ENCODE measurements at regions not wholly inside any gene's neighbourhood (a gene's known extent, or its start where the extent isn't known, plus 50 kb on each side); places are given as distances from the start of the nearest gene placed in this dataset.

DNA sequence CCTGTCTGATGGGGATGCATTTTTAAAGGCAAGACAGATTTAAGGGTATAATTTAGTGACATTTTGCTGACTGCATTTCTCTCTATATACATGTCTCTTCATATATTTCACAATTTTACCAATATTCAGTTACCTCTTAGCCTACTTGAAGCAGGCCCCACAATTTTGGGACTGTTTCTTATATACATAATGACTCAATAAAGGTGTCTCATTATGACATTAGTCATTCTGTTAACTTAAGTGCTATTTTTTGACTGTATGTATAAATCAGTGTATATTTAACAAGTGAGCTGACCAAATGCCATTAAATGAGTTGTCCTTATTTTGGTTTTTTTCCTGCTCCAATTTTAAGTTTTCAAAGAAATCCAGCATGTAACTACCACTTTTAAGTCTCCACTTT lies 313.3 kb downstream of the SOX4 start:
- TF ChIP-seq ZBTB7A (IDR thresholded peaks at IDR 0.05; ENCODE audit: low read depth) (no peak), EGR1 (IDR thresholded peaks at IDR 0.05) (no peak), EP300 (IDR thresholded peaks at IDR 0.05; ENCODE audit: borderline replicate concordance) (no peak), CREB1 (IDR thresholded peaks at IDR 0.05; ENCODE audit: low read depth) (no peak), CEBPB (IDR thresholded peaks at IDR 0.05) (no peak)
- TF ChIP-seq, protein P1, sequence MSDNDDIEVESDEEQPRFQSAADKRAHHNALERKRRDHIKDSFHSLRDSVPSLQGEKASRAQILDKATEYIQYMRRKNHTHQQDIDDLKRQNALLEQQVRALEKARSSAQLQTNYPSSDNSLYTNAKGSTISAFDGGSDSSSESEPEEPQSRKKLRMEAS (IDR thresholded peaks at IDR 0.05) = no peak

DNA sequence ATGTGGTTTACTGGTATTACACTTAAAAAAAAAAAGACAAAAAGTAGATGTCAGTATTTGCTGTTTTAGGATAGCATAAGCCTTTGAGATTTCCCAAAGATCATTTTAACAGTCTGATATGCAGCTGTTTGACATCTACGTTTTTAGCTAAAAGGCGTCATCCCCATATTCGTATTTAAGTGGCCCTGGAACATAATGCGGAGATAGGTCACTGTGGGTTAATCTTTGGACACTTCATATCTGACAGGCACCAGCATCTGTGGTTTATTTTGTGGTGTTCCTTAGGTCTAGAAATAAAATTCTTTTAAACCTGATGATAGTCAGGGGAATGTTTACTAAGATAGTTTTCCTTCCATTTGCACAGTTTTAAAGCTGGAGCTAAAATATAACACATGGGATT lies 313.7 kb downstream of the SOX4 start:
- TF ChIP-seq CEBPB (IDR thresholded peaks at IDR 0.05) = no peak
- TF ChIP-seq EGR1 (IDR thresholded peaks at IDR 0.05) = no peak
- TF ChIP-seq YY1 (IDR thresholded peaks at IDR 0.05; ENCODE audit: low read depth) = no peak
- no peak for TF ChIP-seq ZBTB7A (IDR thresholded peaks at IDR 0.05; ENCODE audit: low read depth)
- TF ChIP-seq TEAD4 (IDR thresholded peaks at IDR 0.05) = no peak

DNA sequence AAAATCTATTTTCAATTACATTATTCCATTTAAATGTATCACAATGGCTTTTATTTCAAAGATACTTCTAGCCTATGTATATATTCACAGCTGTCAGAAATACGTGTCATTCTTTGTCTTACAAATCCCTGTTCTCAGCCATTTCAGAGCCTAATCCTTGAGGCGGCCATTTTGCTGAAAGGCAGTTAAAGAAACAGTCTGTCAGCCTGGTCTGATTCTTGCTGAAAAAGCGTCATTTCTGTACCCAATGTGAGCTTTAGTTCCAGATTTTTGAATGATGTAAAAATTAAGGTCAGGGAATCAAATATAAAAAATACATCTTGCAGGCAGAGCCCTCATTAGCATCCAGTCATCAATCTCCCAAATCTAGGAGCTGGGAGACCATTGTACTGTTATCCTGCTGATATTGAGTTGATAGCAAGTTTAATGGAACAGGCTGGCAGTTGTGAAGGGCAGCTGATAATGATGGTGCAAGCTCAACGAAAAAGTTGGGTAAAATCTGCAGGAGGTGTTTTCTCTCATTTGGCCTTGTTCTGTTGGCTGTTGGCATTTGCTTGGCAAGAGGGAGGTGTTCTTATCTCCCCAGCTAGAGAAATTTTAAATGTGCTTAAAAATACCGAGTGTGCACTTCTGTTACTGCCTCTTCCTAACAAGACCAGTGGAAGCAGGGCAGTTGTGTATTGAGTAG lies 314.8 kb downstream of the SOX4 start:
- no peak for TF ChIP-seq CREB1 (IDR thresholded peaks at IDR 0.05; ENCODE audit: low read depth)
- no peak for TF ChIP-seq FOXM1 (IDR thresholded peaks at IDR 0.05; ENCODE audit: borderline replicate concordance, low read depth)
- no peak for TF ChIP-seq RAD21 (IDR thresholded peaks at IDR 0.05; ENCODE audit: low read depth)
- TF ChIP-seq, protein P2, sequence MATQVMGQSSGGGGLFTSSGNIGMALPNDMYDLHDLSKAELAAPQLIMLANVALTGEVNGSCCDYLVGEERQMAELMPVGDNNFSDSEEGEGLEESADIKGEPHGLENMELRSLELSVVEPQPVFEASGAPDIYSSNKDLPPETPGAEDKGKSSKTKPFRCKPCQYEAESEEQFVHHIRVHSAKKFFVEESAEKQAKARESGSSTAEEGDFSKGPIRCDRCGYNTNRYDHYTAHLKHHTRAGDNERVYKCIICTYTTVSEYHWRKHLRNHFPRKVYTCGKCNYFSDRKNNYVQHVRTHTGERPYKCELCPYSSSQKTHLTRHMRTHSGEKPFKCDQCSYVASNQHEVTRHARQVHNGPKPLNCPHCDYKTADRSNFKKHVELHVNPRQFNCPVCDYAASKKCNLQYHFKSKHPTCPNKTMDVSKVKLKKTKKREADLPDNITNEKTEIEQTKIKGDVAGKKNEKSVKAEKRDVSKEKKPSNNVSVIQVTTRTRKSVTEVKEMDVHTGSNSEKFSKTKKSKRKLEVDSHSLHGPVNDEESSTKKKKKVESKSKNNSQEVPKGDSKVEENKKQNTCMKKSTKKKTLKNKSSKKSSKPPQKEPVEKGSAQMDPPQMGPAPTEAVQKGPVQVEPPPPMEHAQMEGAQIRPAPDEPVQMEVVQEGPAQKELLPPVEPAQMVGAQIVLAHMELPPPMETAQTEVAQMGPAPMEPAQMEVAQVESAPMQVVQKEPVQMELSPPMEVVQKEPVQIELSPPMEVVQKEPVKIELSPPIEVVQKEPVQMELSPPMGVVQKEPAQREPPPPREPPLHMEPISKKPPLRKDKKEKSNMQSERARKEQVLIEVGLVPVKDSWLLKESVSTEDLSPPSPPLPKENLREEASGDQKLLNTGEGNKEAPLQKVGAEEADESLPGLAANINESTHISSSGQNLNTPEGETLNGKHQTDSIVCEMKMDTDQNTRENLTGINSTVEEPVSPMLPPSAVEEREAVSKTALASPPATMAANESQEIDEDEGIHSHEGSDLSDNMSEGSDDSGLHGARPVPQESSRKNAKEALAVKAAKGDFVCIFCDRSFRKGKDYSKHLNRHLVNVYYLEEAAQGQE (IDR thresholded peaks at IDR 0.05; ENCODE audit: low read depth) = no peak
- no peak for TF ChIP-seq EP300 (IDR thresholded peaks at IDR 0.05; ENCODE audit: borderline replicate concordance)
- TF ChIP-seq YY1 (IDR thresholded peaks at IDR 0.05; ENCODE audit: low read depth) = no peak
- TF ChIP-seq ZBTB7A (IDR thresholded peaks at IDR 0.05; ENCODE audit: low read depth) = no peak
- no peak for TF ChIP-seq TCF12 (IDR thresholded peaks at IDR 0.05; ENCODE audit: low read depth)
- TF ChIP-seq, protein P1 (IDR thresholded peaks at IDR 0.05) = no peak
- TF ChIP-seq CEBPB (IDR thresholded peaks at IDR 0.05) = no peak
- TF ChIP-seq TAF1 (IDR thresholded peaks at IDR 0.05; ENCODE audit: low read depth) = no peak
- TF ChIP-seq, protein P3, sequence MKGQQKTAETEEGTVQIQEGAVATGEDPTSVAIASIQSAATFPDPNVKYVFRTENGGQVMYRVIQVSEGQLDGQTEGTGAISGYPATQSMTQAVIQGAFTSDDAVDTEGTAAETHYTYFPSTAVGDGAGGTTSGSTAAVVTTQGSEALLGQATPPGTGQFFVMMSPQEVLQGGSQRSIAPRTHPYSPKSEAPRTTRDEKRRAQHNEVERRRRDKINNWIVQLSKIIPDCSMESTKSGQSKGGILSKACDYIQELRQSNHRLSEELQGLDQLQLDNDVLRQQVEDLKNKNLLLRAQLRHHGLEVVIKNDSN (IDR thresholded peaks at IDR 0.05) = no peak

DNA sequence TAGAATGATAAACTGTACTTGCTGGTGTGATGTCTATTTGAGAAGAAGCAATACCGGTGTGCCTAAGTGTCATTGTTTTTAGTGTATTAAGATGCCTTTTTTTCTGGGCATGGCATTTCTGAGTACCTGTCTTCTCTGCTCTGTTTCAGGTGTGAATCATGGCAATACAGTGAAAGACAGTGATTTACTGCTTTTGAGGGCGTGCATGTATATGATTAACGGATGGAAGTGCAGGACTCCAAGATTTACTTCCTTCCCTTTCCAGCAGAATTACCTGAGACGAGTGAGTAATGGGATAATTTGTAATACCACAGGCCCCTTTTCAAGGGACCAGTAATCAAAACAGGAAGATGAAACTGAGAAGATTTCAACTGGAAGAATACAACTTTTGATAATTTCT lies 315.8 kb downstream of the SOX4 start:
- no peak for TF ChIP-seq ZBTB7A (IDR thresholded peaks at IDR 0.05; ENCODE audit: low read depth)
- TF ChIP-seq FOXM1 (IDR thresholded peaks at IDR 0.05; ENCODE audit: borderline replicate concordance, low read depth) = no peak
- TF ChIP-seq, protein P3 (IDR thresholded peaks at IDR 0.05) = no peak
- no peak for TF ChIP-seq TEAD4 (IDR thresholded peaks at IDR 0.05)
- no peak for TF ChIP-seq TCF12 (IDR thresholded peaks at IDR 0.05; ENCODE audit: low read depth)
- TF ChIP-seq EGR1 (IDR thresholded peaks at IDR 0.05) = no peak
- no peak for TF ChIP-seq YY1 (IDR thresholded peaks at IDR 0.05; ENCODE audit: low read depth)
- TF ChIP-seq NFIC (IDR thresholded peaks at IDR 0.05) = no peak

DNA sequence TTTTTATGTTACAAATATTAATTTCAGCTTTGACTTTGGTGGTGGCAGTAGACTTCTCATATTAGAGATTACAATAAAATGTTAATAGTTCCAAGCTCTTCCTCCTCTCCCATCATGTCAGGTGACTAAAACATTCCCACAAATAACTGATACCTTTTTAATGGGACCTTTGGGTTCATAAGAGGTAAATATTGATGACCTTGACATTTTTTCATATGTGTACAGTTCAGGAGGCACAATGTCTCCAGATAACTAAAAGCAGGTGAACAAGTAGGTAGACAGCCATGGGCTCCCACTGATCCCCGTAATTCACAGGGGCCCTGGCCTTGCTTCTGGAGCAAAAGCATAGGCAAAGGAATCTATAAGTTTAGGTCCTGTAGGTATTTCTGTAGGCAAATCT lies 317.7 kb downstream of the SOX4 start:
- no peak for TF ChIP-seq TEAD4 (IDR thresholded peaks at IDR 0.05)
- TF ChIP-seq EGR1 (IDR thresholded peaks at IDR 0.05) = no peak
- TF ChIP-seq TCF12 (IDR thresholded peaks at IDR 0.05; ENCODE audit: low read depth) = no peak
- no peak for TF ChIP-seq FOXM1 (IDR thresholded peaks at IDR 0.05; ENCODE audit: borderline replicate concordance, low read depth)
- no peak for TF ChIP-seq NFIC (IDR thresholded peaks at IDR 0.05)
- TF ChIP-seq RAD21 (IDR thresholded peaks at IDR 0.05; ENCODE audit: low read depth) = no peak
- no peak for TF ChIP-seq CREB1 (IDR thresholded peaks at IDR 0.05; ENCODE audit: low read depth)
- no peak for TF ChIP-seq EP300 (IDR thresholded peaks at IDR 0.05; ENCODE audit: borderline replicate concordance)
- TF ChIP-seq, protein P1 (IDR thresholded peaks at IDR 0.05) = no peak

DNA sequence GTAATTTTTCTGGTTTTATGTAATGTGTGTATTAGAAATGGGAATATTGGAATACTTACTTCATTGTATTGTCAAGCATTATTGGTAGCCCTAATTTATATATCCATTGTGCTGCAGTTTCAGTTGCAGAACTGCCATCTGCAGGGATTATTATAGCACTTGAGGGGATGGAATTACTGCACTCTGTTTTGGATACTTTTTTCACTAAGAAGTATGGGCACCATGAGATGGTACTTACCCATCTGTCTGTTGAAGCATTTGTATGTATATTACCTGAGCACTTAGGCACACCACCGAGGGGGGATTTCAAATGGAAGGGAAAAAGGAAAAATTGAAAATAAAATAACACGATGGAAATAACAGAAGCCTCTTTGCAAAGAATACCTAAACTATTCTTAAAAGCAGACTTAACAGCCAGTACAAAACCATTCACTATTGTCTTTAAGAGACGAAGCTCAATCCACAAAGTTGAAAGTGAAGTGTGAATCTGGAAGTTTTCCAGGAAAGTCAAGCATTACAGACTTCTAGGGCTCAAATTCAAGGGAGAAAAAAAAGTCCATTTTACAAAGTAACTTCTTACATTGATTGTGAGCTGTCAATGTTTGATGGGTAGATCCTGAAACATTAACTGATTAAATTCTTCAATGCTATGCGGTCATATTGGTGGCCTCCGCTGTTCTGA lies 318.7 kb downstream of the SOX4 start:
- no peak for TF ChIP-seq CREB1 (IDR thresholded peaks at IDR 0.05; ENCODE audit: low read depth)
- TF ChIP-seq, protein P2 (IDR thresholded peaks at IDR 0.05; ENCODE audit: low read depth) = no peak
- TF ChIP-seq, protein P3 (IDR thresholded peaks at IDR 0.05) = no peak
- TF ChIP-seq EGR1 (IDR thresholded peaks at IDR 0.05) = no peak
- TF ChIP-seq EP300 (IDR thresholded peaks at IDR 0.05; ENCODE audit: borderline replicate concordance) = no peak
- TF ChIP-seq, protein P1 (IDR thresholded peaks at IDR 0.05) = no peak
- TF ChIP-seq TEAD4 (IDR thresholded peaks at IDR 0.05) = no peak
- TF ChIP-seq RAD21 (IDR thresholded peaks at IDR 0.05; ENCODE audit: low read depth) = no peak
- TF ChIP-seq ZBTB7A (IDR thresholded peaks at IDR 0.05; ENCODE audit: low read depth) = no peak
- TF ChIP-seq TAF1 (IDR thresholded peaks at IDR 0.05; ENCODE audit: low read depth) = no peak
- no peak for TF ChIP-seq YY1 (IDR thresholded peaks at IDR 0.05; ENCODE audit: low read depth)
- TF ChIP-seq NFIC (IDR thresholded peaks at IDR 0.05) = no peak
